ENCODE measurements at regions not wholly inside any gene's neighbourhood (a gene's known extent, or its start where the extent isn't known, plus 50 kb on each side); places are given as distances from the start of the nearest gene placed in this dataset.

DNA sequence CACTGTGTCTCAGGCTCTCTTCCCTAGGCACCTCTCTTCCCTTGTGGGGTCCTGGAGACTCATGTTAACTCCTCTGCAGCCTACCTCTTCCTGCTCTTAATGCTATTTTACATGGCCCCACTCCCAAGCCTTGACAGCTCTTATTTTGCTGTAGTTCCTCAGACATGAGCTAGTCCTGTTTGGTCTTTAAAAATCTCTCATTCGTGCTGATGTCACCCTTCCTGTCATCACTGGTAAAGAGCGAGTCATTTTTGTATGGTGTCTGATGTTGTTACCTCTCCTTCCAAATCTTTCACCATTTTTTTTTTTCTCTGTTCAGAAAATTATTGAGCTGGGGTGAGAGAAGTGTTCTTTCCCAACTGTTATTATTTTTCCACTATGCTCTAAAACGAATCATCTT, 84.8 kb upstream of the ZBED5 start:
- no peak for DNase-seq

DNA sequence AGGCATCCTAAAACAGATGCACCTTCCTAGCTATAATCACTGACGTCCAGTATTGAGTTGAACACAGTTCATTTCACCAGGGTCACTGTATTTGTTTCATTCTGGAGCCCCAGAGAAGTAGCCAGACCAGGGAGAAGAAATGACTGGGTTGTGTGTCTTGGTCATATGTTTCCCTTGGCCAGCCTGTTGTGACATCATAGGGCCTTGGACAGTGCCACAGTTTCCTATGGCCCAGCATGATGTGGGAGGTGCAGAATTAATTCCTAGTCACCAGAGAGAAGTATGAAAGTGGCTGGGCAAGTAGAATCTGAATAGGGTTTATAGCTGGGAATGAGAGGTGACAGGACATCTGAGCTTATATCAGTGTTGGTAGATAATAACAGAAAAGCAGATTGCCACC, 84.0 kb upstream of the ZBED5 start:
- DNase-seq, result no peak

DNA sequence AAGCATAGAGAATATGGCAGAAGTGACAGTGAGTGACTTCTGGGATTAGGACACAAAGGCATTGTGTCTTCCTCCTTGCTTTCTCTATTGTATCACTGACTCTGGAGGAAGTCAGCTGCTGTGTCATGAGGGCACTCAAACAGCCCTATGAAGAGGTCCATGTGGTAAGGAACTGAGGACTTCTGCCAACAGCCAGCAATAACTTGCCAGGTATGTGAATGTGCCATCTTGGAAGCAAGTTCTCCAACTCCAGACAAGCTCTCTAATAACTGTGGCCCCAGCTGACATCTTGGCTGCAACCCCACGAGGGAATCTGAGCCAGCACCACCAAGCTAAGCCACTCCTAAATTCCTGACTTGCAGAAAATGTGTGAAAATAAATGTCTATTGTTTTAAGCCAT, 83.6 kb upstream of the ZBED5 start:
- no peak for DNase-seq

DNA sequence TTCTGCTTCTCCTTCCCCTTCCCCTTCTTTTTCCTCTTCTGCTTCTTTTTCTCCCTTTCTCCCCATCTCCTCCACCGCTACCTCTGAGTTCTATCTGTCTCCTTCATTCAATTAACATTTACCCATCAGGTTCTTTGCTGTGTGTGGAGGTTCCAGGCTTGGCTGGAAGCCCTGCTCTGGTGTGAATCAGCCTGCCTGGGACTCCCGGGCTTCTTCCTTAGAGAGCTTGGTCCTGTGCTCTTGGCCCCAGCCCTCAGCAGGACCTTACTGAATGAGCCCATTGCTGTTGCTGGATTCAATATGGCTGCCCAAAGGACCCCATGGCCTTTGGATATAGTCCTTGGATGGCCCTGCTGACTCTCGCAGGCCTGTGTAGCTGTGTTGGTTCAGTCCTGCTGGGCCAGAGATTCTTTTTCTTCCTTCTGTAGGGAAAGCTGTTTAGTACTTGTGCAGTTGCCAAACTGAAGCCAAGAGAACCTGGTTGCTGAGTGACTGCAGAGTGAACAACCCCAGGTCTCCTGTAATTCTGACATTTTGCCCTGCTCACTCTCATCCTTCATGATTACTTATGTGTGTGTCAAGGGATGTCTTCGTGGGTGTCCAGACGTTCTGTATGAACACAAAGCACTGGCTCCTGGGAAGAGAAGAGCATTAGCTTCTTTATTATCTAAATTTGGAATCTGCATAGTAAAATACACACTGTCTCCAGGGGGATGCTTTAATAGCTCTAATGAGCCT, 81.0 kb upstream of the ZBED5 start:
- DNase-seq, result no peak

DNA sequence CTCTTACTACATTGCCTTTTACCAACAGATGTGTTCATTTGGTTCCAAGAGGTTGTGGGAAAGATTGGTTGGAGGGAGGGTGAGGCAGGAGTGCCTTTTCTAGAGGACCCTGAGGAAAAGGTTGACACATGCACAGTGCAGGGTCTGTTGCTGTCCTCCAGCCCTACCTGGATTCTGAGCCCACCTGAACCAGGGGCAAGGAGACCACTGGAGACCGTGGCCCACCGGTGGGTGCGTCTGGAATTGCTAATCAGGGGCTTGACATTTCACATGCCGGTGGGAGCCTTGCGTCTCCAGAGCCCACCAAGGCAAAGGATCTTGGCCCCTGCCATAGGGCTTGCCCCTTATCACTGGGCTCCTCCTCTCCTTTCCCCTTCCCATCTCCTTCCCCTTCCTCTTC, 80.4 kb upstream of the ZBED5 start:
- DNase-seq, result no peak

DNA sequence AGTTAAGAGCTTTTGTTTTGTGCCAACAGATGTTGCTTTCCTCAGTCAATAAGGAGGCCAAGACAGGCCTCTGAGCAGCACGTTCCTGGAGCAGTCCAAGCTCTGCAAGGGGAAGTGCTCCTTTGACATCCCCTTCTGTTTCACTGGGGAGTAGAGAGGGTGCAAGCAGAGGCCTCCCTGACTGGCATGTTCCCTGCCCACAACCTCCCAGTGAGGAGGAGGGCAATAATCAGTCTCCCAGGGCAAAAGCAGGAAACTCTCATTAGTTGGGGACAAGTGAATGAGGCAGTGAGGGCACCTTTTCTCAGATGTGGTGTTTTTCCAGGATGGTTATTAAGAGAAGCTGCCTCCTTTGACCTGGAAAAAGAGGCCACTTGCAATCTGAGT, 79.5 kb upstream of the ZBED5 start:
- DNase-seq, result no peak

DNA sequence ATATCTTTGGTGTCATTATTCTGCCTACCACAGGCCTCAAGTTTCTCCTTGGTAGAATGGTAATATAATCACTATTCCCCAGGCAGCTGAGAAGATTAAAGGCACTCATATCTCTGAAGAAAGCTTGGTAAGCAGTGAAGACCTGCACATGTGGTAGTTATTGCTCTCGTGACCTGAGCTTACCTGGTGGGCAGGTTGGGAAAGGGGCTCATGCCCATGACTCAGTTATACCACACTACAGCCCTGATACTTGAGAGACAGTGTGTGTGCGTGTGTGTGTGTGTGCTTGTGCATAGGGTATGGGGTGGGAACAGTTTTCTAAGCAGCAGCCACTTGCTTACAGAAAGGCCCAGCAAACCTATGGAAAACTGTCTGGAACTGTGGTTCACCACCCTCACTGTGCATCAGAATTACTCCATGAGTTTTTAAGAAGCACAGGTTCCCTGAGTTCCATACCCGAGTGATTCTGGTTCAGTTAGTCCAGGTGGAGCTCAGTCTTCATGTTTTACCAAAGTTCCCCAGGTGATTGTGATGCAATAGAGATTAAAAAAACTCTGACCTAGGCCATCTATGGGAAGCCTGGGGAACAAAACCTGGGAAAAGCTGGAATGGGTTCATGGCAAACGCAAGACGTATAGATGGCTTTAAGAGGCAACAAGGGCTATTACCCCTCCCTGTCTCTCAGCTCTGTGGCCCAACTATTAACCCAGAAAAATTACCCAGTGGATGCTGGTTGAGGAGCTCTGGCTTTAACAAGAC, 79.0 kb upstream of the ZBED5 start:
- DNase-seq, result no peak

DNA sequence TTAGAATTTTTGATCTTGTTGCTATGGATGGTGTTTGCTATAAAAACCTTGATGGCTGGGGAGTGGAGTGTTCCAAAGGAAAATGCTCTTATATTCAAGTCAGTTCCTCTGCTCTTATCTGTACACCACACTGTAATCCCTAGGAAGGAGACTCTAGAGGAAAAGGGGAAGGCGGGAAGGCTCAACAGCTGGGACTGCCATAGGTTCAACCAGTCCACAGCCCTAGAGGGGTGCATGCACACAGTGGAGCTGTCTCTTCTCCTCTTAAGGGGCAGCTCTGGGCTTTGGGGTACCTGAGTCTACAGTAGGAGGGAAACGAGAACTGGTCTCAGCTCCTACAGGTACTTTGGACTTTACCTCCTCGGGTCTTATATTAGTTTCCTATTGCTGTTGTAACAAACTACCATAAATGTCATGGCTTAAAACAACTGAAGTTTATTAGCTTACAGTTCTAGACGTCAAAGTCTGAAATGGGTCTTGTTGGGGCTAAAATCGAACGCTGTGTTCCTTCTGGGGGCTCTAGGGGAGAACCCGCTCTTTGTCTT, 77.2 kb upstream of the ZBED5 start:
- no peak for DNase-seq

DNA sequence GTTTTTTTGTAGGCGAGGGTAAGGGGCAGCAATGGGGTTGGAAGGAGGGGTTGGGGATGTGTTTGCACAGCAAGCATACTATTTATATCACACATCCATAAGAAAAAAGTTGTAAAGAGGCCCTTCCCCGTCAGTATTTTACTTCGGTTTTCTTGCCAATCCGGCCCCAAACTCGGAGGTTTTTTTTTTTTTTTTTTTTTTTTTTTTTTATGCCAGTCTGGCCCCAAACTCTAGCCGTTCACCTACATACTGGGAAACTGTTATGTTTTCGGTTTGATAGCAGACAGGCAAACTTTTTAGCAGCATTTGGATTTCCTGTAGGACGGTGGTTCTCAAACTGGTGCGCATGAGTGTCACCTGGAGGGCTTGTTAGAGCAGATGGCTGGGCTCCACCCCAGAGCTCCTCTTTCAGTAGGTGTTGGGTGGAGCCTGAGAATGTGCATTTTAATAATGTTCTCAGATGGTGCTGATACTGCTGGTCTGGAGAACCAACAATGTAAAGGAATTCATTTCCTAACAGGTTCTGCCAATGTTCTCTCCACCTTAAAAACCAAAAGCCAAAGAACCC, 76.5 kb upstream of the ZBED5 start:
- DNase-seq, result peak; percentile 24

DNA sequence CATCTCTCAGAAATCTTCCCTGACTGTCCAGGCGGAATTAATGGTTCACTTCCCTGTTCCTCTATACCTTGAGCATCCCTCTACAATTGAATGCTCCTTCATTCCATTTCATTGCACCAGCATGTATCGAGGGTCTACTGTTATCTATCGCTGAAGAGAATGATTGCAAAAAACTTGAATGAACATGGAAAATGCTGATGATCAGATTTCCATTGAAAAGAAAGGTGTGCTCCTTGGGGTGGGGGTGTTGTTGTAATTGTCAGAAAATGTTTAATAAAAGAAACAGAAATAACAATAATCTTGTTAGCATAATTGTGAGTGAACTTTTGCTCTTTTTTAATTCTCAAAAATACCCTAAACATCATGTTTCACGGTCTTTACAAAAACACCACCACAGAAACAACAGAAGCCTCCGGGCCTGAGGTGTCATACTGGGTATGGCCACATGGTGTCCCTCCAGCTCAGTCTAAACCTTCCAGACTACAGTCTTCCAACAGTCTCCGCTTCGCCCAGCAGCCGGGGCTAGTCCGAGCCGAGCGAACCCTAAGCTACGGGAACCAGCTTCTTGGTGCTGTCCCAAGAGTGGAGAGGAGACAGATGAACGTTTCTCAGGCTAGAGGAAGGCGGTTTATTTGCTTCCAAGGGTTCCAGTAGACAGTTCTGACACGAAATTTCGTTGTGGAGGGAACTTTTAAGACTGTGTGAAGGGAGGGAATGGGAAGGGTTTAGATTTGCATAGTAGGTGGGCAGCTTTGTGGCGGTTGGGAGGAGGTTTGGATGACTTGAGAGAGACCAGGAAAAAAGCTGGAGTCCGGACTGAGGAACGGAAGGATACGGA, 75.8 kb upstream of the ZBED5 start:
- DNase-seq, result peak; percentile 84

DNA sequence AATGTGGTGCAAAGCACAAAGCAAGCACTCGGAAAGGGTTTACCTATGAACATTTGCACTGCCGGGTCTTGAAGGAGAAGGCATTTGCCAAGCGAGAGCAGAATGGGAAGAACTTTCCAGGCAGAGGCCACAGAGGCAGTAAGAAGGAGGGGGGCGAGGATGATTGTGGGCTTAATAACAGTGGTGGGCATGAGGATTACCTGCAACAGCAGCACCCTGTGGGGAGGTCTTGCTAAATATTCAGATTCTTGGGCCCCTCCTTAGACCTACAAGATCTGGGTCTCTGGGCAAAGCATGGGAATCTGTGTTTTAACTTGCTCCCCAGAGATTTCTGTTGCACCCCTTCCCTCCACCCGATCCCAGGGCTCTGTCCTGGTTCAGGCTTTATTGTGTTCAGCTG, 75.1 kb upstream of the ZBED5 start:
- no peak for DNase-seq

DNA sequence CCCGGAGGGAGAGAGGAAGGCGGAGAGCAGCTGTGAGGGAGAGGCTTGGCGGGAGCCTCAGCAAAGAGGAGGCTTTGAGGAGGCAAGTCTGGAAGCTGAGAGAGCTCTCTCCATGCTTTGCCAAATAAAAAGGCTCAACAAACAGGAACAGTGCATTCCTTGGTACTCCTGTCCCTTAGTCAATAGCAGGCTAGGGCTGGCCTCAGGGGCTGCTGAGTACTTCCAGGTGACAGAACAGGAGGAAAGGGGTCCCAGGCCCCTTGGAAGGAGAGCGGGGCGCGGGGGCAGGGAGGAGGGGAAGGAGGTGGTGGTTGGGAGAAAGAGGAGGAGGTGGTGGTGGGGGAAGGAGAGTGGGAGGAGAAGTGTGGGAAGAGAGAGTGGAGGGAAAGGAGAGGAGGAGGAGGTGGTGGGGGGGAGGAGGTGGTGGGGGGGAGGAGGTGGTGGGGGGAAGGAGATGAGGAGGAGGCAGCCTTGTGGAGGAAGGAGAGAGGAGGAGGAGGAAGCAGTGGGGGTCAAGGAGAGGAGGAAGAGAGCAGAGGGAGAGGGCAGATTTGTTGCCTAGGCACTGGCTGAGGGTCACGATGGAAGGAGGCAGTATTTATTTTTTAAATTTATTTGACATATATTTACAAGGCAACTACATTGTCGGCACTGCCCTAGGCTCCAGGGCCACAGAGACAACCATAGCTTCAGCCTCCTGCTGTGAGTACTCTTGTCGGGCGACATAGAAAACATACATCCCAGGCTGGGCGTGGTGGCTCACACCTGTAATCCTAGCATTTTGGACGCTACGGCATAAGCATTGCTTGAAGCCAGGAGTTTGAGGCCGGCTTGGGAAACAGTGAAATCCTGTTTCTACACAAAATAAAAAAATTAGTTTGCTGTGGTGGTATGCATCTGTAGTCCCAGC, 74.2 kb upstream of the ZBED5 start:
- DNase-seq, result no peak

DNA sequence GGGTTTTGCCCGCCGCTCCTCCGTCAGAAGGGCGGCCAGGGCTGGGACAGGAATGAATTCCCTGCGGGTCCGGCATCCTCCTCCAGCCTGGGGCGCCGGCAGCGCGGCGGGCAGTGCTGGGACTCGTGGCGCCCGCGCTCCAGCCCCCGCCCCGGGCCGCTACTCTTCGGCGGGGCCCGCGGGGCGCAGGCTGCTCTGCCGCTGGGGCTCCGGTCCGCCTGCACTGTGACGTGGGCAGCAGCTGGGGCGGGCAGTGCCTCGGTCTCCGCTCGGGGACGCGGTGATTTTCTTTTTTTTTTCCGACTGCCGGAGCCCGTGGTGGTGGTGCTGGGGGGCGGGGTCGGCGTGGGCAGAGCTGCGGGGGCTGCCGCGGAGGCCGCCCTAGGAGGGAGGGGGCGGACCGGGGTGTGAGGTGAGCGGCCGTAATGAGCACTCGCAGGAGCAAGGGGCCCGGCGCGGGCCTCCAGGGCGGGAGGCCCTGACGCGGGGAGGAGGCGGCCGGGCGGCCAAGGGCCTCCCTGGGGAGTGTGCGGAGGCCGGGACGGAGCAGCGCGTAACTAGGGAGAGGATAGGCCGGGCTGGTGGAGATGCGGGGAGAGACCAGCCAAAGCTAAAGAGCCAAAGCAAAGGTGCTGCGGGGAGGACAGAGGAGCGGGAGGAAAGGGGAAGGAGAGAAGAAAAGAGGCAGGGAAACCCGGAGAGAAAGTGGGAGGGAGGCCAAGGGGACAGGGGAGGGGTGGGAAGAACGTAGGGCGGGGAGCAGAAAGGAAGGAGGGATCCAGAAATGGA, 73.3 kb upstream of the ZBED5 start:
- DNase-seq, result peak; percentile 50

DNA sequence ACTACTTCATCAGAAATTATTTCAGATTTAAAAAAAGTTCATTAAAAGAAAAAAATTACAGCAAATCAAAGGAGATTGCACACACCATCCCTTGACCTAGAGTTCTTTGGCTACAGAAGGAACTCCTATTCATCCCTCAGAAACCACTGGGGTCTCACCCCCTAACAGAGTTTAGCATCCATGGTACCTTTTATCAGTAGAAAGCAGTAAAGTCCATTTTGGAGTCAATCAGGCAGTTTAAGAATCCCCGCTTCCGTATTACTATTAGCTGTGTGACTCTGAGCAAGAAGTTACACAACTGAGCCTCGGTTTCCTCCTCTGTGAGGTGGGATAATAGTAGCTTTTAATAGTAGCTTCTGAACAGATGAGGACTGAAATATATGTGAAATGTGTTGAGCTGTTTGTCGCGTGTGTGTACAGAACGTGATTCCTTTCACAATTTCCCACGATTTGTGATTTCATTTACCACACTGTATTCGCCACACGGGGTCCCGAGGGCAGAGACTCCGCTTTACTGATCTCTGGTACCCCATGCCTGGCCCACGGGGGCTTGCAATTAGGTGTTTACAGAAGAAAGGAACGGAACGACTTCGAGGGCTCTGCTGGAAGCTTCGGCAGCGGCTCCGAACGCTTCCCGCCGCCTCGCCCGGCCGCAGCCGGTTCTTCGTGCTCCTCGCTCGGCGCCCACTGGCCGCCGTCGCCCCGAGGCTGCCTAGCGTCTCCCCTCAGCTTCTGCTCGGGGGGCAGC, 72.5 kb upstream of the ZBED5 start:
- peak; percentile 23 for DNase-seq

DNA sequence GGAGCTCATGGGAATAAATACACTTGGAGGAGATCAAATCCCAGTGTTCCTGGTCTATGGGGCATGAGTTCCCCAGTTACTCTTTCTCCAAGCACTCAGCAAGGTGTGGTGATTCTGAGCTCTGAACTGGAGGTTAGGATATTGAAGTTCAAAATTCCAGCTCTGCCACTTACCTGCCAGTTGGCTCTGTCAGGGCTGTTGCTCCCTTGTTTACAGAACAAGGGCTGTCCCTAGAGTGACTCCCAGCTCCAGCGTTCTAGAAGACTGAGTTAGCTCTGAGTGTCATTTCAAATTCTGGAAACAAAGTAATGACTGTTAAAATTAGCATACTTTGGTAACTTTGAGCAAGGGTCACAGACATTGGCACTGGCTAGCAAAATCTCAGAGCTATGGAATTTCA, 69.7 kb upstream of the ZBED5 start:
- DNase-seq, result no peak

DNA sequence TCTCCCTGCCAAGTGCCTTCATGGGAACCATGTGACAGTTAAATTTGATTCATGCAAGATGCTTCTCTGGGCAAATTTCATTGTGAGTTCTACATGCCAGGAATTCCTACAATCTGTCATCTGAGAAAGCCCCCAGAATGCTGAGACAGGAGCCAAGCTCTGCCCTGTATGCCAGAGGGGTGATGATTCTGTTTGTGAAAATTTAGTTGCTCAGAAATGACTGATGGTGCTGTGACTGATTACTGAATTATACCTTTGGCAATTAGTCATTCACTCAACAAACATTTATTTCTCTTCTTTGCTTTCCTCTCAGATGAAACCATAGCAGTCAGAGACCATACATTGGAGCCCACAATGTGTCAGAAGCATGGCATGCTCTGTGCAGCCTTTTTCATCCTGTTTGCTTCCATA, 69.0 kb upstream of the ZBED5 start:
- no peak for DNase-seq

DNA sequence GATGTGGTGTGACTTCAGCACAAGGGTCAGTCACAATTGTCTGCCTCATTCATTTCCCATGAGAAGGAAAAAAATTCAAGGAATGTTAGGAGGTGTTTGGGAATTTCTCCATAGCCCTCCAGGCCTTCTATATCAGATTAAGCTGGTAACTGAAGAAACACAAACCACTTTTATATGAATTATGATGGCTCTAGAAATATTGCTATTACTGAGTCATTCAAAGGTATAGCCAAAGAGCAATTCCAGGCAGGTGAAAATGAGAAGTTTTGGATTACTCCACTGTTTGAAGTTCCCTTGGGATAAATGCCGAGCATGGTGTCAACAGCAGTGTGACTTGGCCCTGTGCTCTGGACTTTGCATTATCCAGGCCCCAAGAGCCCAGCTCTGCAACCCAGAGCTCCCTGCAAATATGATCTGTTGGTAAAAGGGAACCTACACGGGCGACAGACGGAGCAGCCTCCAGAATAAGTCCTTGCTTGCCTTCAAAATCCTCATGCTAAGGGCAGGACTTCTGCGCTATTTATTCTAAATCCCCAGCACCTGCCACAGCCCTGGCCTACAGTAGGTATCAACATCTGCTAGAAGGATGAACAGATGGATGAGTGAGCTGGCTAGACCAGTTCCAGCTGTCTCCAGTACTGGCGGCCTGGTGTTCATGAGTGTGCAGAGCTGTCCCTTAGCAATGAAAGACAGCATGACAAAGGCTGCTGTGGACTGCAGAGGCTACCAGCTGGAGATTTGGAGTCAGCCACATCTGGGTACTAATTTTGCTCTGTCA, 67.5 kb upstream of the ZBED5 start:
- DNase-seq, result no peak

DNA sequence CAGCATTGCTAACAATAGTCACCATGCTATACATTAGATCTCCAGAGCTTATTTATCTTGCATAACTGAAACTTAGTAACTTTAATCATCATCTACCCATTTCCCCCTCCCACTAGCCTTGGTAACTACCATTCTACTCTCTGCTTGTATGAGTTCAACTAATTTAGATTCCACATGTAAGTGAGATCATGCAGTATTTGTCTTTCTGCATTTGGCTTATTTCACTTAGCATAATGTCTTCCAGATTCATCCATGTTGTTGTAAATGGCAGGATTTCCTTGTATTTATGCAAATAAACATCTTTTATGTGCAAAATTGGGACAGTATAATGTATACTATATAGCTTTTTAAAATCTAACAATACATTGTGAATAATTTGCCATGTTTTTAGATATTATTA, 66.0 kb upstream of the ZBED5 start:
- DNase-seq, result no peak

DNA sequence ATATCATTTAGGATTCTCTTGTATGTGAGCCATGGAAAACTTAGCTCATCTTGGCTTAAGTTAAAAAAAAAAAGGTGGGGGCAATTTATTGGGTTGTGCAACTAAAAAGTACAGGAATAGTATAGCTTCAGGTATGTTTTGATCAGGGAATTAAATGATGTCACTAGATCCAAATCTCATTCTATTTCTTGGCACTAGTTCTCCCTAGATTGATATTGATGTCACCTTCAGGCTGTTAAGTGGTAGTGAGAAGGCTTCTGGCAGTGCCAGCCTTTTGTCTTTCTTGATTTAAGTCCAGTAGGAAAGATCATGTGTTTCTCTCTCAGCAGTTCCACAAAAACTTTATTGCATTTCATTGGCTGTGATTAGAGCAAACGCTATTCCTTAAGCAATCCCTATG, 65.0 kb upstream of the ZBED5 start:
- DNase-seq, result no peak

DNA sequence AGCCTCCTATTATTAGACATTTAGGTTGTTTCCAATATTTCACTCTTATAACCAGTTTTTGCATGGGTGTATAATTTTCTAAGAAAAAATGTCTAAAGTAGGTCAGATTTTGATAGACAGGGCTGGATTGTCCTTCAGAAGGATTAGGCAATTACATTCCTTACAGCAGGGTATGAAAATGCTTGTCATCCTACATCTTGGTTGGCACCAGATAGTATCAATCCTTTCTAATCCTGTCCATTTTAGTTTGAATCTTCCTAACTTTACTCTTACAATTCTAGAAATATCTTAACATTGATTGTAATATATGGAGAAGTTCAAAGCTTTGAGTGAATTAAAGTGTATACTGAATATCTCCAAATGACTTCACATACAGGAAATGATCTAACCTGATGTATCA, 63.0 kb upstream of the ZBED5 start:
- no peak for DNase-seq

Measured in activated naive CD4-positive, alpha-beta T cell treated with anti-CD3 and anti-CD28 coated beads, Interleukin-2, amount 50 U/mL, for 16 hours (primary cell).